GM12878 (cell line): ENCODE measurements at regions not wholly inside any gene's neighbourhood (a gene's known extent, or its start where the extent isn't known, plus 50 kb on each side); places are given as distances from the start of the nearest gene placed in this dataset.

Source experiments
- ATAC-seq: fragments of 200-7000 bp; cut with Tn5 transposase; 3 replicates; pipeline ENCODE4 v1.9.1; 2020; ENCODE audit warnings: mild to moderate bottlenecking, moderate library complexity
- BruUV-seq: library from RNA; stranded (reverse); fragments of 400-500 nt; replicated peaks from 2 replicates; lab custom pipeline; 2021; lab: Mats Ljungman, UMichigan
- CTCF ChIA-PET: fragments of 300-600 bp; sonication (Branson Sonifier 250); formaldehyde crosslinking; extraction: SDS; loops from one replicate; lab custom pipeline; 2021; ENCODE audit warnings: inconsistent platforms; lab: Yijun Ruan, JAX
- POLR2A ChIA-PET: fragments of 350-600 bp; formaldehyde crosslinking; extraction: SDS; loops from one replicate; lab custom pipeline; 2021; ENCODE audit warnings: inconsistent platforms; lab: Charles Lee
- RAD21 ChIA-PET: fragments of 300-600 bp; sonication (Branson Sonifier 250); formaldehyde crosslinking; loops from one replicate; lab custom pipeline; 2023; ENCODE audit warnings: antibody characterized with exemption; ENCODE audit not compliant: unreplicated experiment; lab: Charles Lee
- SMC1A ChIA-PET: fragments of 300-600 bp; sonication (Branson Sonifier 250); formaldehyde crosslinking; loops from one replicate; lab custom pipeline; 2023; ENCODE audit not compliant: unreplicated experiment, uncharacterized antibody; lab: Charles Lee
- DNase-seq: peaks from one replicate; pipeline ENCODE4 v3.0.0-alpha.2; 2011; ENCODE audit warnings: low read depth, low spot score
- FAIRE-seq: peaks from 3 replicates; lab custom pipeline; 2011; peaks lifted over from hg19 to GRCh38; lab: Jason Lieb, UNC
- H2AFZ ChIP-seq: 2 replicates; pipeline ENCODE4 v1.6.0; 2011; ENCODE audit warnings: low read depth, low read length, control low read depth; ENCODE audit not compliant: control insufficient read depth
- H3K27ac ChIP-seq: 2 replicates; pipeline ENCODE4 v1.5.1; 2011; ENCODE audit warnings: control low read depth; ENCODE audit not compliant: control insufficient read depth, insufficient read depth
- H3K27me3 ChIP-seq, 2 experiments: replicated peaks in 1 of 2; 2 replicates each; pipeline versions ENCODE4 v1.6.0 to v1.6.1; 2011; ENCODE audit warnings: low read length in 1 of 2; ENCODE audit not compliant: control insufficient read depth in 2 of 2, insufficient read depth in 2 of 2
- H3K36me3 ChIP-seq, 2 experiments: 2 replicates each; pipeline ENCODE4 v1.5.1; 2011; ENCODE audit warnings: low read length in 1 of 2; ENCODE audit not compliant: control insufficient read depth in 2 of 2, insufficient read depth in 2 of 2
- H3K4me1 ChIP-seq: 2 replicates; pipeline ENCODE4 v1.6.1; 2011; ENCODE audit warnings: mild to moderate bottlenecking, low read length, moderate library complexity, mixed read lengths; ENCODE audit not compliant: control insufficient read depth, insufficient read depth
- H3K4me2 ChIP-seq: 2 replicates; pipeline ENCODE4 v1.6.0; 2011; ENCODE audit warnings: control low read depth; ENCODE audit not compliant: control insufficient read depth, insufficient read depth
- H3K4me3 ChIP-seq: fragments of 200-600 bp; sonication (generic); 2 replicates; pipeline ENCODE4 v1.5.1; 2016
- H3K79me2 ChIP-seq: 2 replicates; pipeline ENCODE4 v1.6.0; 2011; ENCODE audit warnings: low read length; ENCODE audit not compliant: control insufficient read depth, insufficient read depth
- H3K9ac ChIP-seq: 2 replicates; pipeline ENCODE4 v1.8.0; 2011; ENCODE audit warnings: low read length, control low read depth, mixed read lengths; ENCODE audit not compliant: control insufficient read depth, insufficient read depth
- H3K9me3 ChIP-seq: replicated peaks from 3 replicates; pipeline ENCODE4 v1.5.1; 2011; ENCODE audit warnings: mild to moderate bottlenecking, low read length; ENCODE audit not compliant: control insufficient read depth, insufficient read depth
- H4K20me1 ChIP-seq: 2 replicates; pipeline ENCODE4 v1.6.0; 2011; ENCODE audit not compliant: control insufficient read depth, insufficient read depth
- BMI1 ChIP-seq: fragments of 450-650 bp; IDR thresholded peaks from 2 replicates; pipeline ENCODE4 v1.6.1; 2016; ENCODE audit warnings: mild to moderate bottlenecking, moderate library complexity, borderline replicate concordance
- EGR1 ChIP-seq, 2 experiments: IDR thresholded peaks; 1 replicate in 1 of 2; 2 replicates in 1 of 2; pipeline ENCODE4 v1.6.1; 2011 to 2012; ENCODE audit warnings: low read depth in 2 of 2, low read length in 2 of 2, borderline replicate concordance in 1 of 2, mild to moderate bottlenecking in 1 of 2, moderate library complexity in 1 of 2
- FOXK2 ChIP-seq: fragments of 450-650 bp; IDR thresholded peaks from 2 replicates; pipeline ENCODE4 v1.6.1; 2017; ENCODE audit warnings: mild to moderate bottlenecking, moderate library complexity
- IKZF2 ChIP-seq, 2 experiments: fragments of 450-650 bp; IDR thresholded peaks; 2 replicates each; pipeline ENCODE4 v1.6.1; 2017; ENCODE audit warnings: mild to moderate bottlenecking in 2 of 2, moderate library complexity in 2 of 2
- RELA ChIP-seq: fragments of 450-650 bp; IDR thresholded peaks from 2 replicates; pipeline ENCODE4 v1.8.0; 2014; ENCODE audit warnings: borderline replicate concordance; ENCODE audit not compliant: partially characterized antibody
- STAT1 ChIP-seq: fragments of 450-650 bp; conservative IDR thresholded peaks from 2 replicates; pipeline ENCODE4 v1.6.1; 2014; ENCODE audit warnings: antibody characterized with exemption, mild to moderate bottlenecking
- TARDBP ChIP-seq: IDR thresholded peaks from 2 replicates; pipeline ENCODE4 v1.6.1; 2016; ENCODE audit warnings: borderline replicate concordance
- WRNIP1 ChIP-seq: IDR thresholded peaks from 2 replicates; pipeline ENCODE4 v1.6.1; 2011; ENCODE audit warnings: low read depth, low read length, improper control_type of control experiment, borderline replicate concordance
- ZSCAN29 ChIP-seq: fragments of 450-650 bp; IDR thresholded peaks from 2 replicates; pipeline ENCODE4 v1.6.1; 2017; ENCODE audit warnings: mild to moderate bottlenecking, moderate library complexity
- ZZZ3 ChIP-seq: IDR thresholded peaks from 2 replicates; pipeline ENCODE4 v1.6.1; 2011; ENCODE audit warnings: low read depth; ENCODE audit not compliant: control insufficient read depth, insufficient read length
- WGBS: methylation state at CpG from one replicate; pipeline ENCODE4 v1.1.6; 2016; ENCODE audit warnings: low lambda C conversion rate; ENCODE audit not compliant: insufficient replicate concordance, insufficient coverage; ENCODE audit errors: missing lambda C conversion rate; 5-methylcytosine and 5-hydroxymethylcytosine counted together
- in situ Hi-C: fragments of 300-500 bp; cut with MboI; formaldehyde crosslinking; loops from 9 replicates; pipeline ENCODE4 v1.14.3; 2018; ENCODE audit warnings: mixed read lengths
- intact Hi-C: fragments of 100-400 bp; cut with micrococcal nuclease; formaldehyde crosslinking; loops from one replicate; pipeline ENCODE4 v1.14.2; 2022; ENCODE audit not compliant: unreplicated experiment
- TF ChIP-seq, protein P1 (sequence below): fragments of 450-650 bp; formaldehyde crosslinking; IDR thresholded peaks from 2 replicates; pipeline ENCODE4 v1.5.0; 2022; ENCODE audit warnings: mild to moderate bottlenecking, missing genetic modification characterization
- TF ChIP-seq, protein P2 (sequence below): fragments of 450-650 bp; IDR thresholded peaks from 2 replicates; pipeline ENCODE4 v1.6.1; 2018; ENCODE audit warnings: borderline replicate concordance, mild to moderate bottlenecking; ENCODE audit not compliant: partially characterized antibody
- TF ChIP-seq, protein P3 (sequence below): fragments of 450-650 bp; IDR thresholded peaks from 2 replicates; pipeline ENCODE4 v1.6.1; 2017; ENCODE audit warnings: low read depth, mild to moderate bottlenecking, moderate library complexity
- TF ChIP-seq, protein P4 (sequence below): fragments of 450-650 bp; IDR thresholded peaks from 2 replicates; pipeline ENCODE4 v1.6.1; 2016; ENCODE audit warnings: mild to moderate bottlenecking

DNA sequence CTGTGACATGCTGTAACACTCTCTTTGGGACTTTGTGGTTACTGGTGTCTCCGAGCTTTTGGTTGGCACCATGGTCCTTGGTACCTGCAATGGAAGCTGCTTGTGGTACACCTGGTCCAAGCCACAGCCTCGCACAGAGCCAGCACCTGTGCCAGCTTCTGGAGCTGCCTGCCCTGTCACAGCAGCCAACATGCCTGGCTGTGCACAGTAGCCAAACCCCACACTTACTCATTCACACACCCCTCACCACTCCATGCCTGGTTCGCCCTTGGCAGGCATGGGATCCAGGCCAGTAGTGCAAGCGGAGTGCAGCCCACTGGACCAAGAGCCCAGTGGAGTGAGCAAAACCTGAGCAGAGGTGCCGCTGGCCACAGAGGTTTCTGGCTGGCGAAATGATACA is 459.9 kb downstream of the TBC1D32 start:
- Histone ChIP-seq H3K9me3 (no peaks in the 10 kb centered on the region), H3K36me3 (no peaks in the 10 kb centered on the region), H4K20me1 (no peaks in the 10 kb centered on the region), H3K4me1 (no peaks in the 10 kb centered on the region), H3K9ac (no peak overlapping the region), H3K4me2 (no peak overlapping the region), H3K27me3 (no peaks in the 10 kb centered on the region), H3K79me2 (no peaks in the 10 kb centered on the region), H3K27ac (no peak overlapping the region), H3K4me3 (no peak overlapping the region), H2AFZ (no peak overlapping the region)
- ATAC-seq = no peak
- CTCF ChIA-PET = interaction anchor here (0.6 kb wide), 1 partner anchor 1310 kb away, joined by 3 read pairs; no protein-coding TSS in a partner anchor
- POLR2A ChIA-PET = no interaction called here
- BruUV-seq = no TSS peak
- in situ Hi-C loops (no loop called here), intact Hi-C loops (no loop called here)
- 37% methylated on average over 6 of the region's 6 CpGs for WGBS
- RAD21 ChIA-PET = no interaction called here
- FAIRE-seq = no peak
- no peak for DNase-seq
- SMC1A ChIA-PET = interaction anchor here (0.6 to 1.6 kb wide), 2 partner anchors 11 to 1287 kb away, joined by 3 to 5 read pairs; no protein-coding TSS in a partner anchor
- TF ChIP-seq, protein P1, sequence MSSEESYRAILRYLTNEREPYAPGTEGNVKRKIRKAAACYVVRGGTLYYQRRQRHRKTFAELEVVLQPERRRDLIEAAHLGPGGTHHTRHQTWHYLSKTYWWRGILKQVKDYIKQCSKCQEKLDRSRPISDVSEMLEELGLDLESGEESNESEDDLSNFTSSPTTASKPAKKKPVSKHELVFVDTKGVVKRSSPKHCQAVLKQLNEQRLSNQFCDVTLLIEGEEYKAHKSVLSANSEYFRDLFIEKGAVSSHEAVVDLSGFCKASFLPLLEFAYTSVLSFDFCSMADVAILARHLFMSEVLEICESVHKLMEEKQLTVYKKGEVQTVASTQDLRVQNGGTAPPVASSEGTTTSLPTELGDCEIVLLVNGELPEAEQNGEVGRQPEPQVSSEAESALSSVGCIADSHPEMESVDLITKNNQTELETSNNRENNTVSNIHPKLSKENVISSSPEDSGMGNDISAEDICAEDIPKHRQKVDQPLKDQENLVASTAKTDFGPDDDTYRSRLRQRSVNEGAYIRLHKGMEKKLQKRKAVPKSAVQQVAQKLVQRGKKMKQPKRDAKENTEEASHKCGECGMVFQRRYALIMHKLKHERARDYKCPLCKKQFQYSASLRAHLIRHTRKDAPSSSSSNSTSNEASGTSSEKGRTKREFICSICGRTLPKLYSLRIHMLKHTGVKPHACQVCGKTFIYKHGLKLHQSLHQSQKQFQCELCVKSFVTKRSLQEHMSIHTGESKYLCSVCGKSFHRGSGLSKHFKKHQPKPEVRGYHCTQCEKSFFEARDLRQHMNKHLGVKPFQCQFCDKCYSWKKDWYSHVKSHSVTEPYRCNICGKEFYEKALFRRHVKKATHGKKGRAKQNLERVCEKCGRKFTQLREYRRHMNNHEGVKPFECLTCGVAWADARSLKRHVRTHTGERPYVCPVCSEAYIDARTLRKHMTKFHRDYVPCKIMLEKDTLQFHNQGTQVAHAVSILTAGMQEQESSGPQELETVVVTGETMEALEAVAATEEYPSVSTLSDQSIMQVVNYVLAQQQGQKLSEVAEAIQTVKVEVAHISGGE (CRISPR knock-in tag) = no peak
- TF ChIP-seq ZZZ3 = no peak
- no peak for TF ChIP-seq TARDBP
- no peak for TF ChIP-seq BMI1
- TF ChIP-seq, protein P2, sequence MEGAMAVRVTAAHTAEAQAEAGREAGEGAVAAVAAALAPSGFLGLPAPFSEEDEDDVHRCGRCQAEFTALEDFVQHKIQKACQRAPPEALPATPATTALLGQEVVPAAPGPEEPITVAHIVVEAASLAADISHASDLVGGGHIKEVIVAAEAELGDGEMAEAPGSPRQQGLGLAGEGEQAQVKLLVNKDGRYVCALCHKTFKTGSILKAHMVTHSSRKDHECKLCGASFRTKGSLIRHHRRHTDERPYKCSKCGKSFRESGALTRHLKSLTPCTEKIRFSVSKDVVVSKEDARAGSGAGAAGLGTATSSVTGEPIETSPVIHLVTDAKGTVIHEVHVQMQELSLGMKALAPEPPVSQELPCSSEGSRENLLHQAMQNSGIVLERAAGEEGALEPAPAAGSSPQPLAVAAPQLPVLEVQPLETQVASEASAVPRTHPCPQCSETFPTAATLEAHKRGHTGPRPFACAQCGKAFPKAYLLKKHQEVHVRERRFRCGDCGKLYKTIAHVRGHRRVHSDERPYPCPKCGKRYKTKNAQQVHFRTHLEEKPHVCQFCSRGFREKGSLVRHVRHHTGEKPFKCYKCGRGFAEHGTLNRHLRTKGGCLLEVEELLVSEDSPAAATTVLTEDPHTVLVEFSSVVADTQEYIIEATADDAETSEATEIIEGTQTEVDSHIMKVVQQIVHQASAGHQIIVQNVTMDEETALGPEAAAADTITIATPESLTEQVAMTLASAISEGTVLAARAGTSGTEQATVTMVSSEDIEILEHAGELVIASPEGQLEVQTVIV = no peak
- TF ChIP-seq WRNIP1 = no peak
- TF ChIP-seq, protein P3, sequence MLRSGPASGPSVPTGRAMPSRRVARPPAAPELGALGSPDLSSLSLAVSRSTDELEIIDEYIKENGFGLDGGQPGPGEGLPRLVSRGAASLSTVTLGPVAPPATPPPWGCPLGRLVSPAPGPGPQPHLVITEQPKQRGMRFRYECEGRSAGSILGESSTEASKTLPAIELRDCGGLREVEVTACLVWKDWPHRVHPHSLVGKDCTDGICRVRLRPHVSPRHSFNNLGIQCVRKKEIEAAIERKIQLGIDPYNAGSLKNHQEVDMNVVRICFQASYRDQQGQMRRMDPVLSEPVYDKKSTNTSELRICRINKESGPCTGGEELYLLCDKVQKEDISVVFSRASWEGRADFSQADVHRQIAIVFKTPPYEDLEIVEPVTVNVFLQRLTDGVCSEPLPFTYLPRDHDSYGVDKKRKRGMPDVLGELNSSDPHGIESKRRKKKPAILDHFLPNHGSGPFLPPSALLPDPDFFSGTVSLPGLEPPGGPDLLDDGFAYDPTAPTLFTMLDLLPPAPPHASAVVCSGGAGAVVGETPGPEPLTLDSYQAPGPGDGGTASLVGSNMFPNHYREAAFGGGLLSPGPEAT = no peak
- TF ChIP-seq, protein P4, sequence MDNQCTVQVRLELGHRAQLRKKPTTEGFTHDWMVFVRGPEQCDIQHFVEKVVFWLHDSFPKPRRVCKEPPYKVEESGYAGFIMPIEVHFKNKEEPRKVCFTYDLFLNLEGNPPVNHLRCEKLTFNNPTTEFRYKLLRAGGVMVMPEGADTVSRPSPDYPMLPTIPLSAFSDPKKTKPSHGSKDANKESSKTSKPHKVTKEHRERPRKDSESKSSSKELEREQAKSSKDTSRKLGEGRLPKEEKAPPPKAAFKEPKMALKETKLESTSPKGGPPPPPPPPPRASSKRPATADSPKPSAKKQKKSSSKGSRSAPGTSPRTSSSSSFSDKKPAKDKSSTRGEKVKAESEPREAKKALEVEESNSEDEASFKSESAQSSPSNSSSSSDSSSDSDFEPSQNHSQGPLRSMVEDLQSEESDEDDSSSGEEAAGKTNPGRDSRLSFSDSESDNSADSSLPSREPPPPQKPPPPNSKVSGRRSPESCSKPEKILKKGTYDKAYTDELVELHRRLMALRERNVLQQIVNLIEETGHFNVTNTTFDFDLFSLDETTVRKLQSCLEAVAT = no peak
- TF ChIP-seq FOXK2 = no peak
- TF ChIP-seq RELA = no peak
- no peak for TF ChIP-seq IKZF2 (IDR thresholded peaks at IDR 0.05)
- no peak for TF ChIP-seq EGR1 (IDR thresholded peaks at IDR 0.05; ENCODE audit: borderline replicate concordance in 1 of 2, low read depth in 2 of 2, low read length in 2 of 2)
- no peak for TF ChIP-seq ZSCAN29
- TF ChIP-seq STAT1 = no peak
